Testis (tissue), 2 donors: ENCODE measurements at regions not wholly inside any gene's neighbourhood (a gene's known extent, or its start where the extent isn't known, plus 50 kb on each side); places are given as distances from the start of the nearest gene placed in this dataset.

Experiments
- DNase-seq: peaks from one replicate; pipeline ENCODE4 v3.0.0-alpha.2; 2019
- H3K27ac ChIP-seq, 2 donors: fragments of 200-600 bp; sonication (generic); one replicate each; pipeline ENCODE4 v1.5.1; 2019
- H3K27me3 ChIP-seq: fragments of 200-600 bp; sonication (generic); one replicate; pipeline ENCODE4 v1.5.1; 2019
- H3K36me3 ChIP-seq: fragments of 200-600 bp; sonication (generic); one replicate; pipeline ENCODE4 v1.5.1; 2017; ENCODE audit warnings: low read depth; ENCODE audit errors: missing control alignments
- H3K4me1 ChIP-seq: fragments of 200-600 bp; sonication (generic); one replicate; pipeline ENCODE4 v1.5.1; 2019
- H3K4me3 ChIP-seq, 2 donors: fragments of 200-600 bp; sonication (generic); one replicate each; pipeline ENCODE4 v1.5.1; 2017 to 2019
- H3K9me3 ChIP-seq: fragments of 200-600 bp; sonication (generic); one replicate; pipeline ENCODE4 v1.5.1; 2017
- POLR2A ChIP-seq: fragments of 450-650 bp; IDR thresholded peaks from one replicate; pipeline ENCODE4 v1.6.1; 2017; ENCODE audit warnings: antibody characterized with exemption, mild to moderate bottlenecking, moderate library complexity
- WGBS, 2 donors: methylation state at CpG; one replicate each; pipeline ENCODE4 v1.1.5; 2018; 5-methylcytosine and 5-hydroxymethylcytosine counted together
- intact Hi-C: fragments of 100-400 bp; cut with DNase I; formaldehyde crosslinking; loops from one replicate; pipeline ENCODE4 v1.15.1; 2023; ENCODE audit warnings: low total_unique reads
- TF ChIP-seq, protein P1 (sequence below), 3 experiments: fragments of 450-650 bp in 2 of 3; fragments of 200-600 bp in 1 of 3; sonication (generic) in 1 of 3; IDR thresholded peaks; one replicate each; pipeline ENCODE4 v1.5.1; 2016 to 2019; ENCODE audit warnings: antibody characterized with exemption in 3 of 3, mild to moderate bottlenecking in 2 of 3, moderate library complexity in 1 of 3

DNA sequence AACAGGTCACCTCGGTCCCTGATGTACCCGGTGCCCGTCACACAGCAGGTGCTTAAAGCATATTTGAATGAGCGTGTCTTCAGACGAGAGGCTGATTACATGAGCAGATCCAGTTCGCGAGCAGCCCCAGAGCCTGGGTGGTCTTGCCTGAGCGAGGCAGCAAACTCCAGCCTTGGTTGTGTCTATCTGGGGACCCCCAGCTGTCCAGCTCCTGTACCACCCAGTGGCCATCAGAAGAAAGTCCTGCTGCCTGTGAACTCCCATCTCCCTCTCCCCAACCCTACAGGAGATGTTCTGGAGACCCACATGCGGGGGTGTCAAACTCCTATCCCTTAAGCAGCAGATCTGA is 174.2 kb downstream of the PHETA1 start:
- no peak for DNase-seq
- 64 to 70% methylated on average over 1 to 9 of the region's 9 CpGs for WGBS, 2 donors

DNA sequence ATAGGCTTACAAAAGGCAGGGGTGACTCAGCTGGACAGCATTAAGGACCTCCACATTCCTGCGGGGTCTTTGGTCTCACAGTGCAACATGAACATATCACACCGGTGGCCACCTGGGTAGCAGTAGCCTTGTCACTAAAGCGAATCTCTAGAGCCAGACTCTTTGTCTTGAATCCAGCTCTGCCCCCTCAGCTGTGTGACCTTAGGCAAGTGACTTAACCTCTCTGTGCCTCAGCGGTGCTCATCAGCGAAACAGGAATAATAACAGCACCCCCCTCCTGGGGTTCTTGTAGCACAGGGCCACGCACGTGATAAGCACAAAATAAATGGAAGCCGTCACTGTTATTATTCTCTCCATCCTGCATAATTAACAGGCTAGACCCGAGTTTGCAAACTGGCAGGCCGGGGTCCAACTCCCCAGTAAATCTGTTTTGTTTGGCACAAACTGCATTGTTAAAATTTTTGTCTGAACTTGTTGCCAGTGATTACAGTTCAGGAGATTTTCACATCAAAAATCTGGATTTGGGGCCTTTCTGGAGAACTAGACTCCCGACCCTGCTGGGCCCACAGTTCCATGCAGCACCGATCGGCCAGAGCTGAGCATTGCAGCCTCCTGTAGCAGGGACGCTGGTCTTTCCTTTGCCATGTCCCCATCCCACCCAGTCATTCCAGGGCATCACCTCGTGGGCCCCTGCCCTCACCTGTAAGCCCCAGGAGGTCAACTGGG is 174.8 kb downstream of the PHETA1 start:
- Histone ChIP-seq H3K9me3 (no peaks in the 10 kb centered on the region), H3K4me3 (no peak overlapping the region), H3K4me1 (no peaks in the 10 kb centered on the region), H3K27ac (no peak overlapping the region), H3K36me3 (no peaks in the 10 kb centered on the region), H3K27me3 (no peaks in the 10 kb centered on the region)
- no peak for DNase-seq
- no peak for TF ChIP-seq POLR2A
- TF ChIP-seq, protein P1, sequence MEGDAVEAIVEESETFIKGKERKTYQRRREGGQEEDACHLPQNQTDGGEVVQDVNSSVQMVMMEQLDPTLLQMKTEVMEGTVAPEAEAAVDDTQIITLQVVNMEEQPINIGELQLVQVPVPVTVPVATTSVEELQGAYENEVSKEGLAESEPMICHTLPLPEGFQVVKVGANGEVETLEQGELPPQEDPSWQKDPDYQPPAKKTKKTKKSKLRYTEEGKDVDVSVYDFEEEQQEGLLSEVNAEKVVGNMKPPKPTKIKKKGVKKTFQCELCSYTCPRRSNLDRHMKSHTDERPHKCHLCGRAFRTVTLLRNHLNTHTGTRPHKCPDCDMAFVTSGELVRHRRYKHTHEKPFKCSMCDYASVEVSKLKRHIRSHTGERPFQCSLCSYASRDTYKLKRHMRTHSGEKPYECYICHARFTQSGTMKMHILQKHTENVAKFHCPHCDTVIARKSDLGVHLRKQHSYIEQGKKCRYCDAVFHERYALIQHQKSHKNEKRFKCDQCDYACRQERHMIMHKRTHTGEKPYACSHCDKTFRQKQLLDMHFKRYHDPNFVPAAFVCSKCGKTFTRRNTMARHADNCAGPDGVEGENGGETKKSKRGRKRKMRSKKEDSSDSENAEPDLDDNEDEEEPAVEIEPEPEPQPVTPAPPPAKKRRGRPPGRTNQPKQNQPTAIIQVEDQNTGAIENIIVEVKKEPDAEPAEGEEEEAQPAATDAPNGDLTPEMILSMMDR (IDR thresholded peaks at IDR 0.05): no peak
- intact Hi-C loops: no loop called here
- 44 to 59% methylated on average over 13 to 15 of the region's 15 CpGs for whole genome bisulfite sequencing, 2 donors

More for the DNA sequence above, 174.2 kb downstream of the PHETA1 start:
- H3K9me3 ChIP-seq: no peaks in the 10 kb centered on the region
- H3K4me1 ChIP-seq: no peaks in the 10 kb centered on the region
- TF ChIP-seq, protein P1 (IDR thresholded peaks at IDR 0.05): no peak
- H3K27ac ChIP-seq: no peak overlapping the region
- H3K27me3 ChIP-seq: no peaks in the 10 kb centered on the region
- no peaks in the 10 kb centered on the region for H3K36me3 ChIP-seq
- intact Hi-C loops: no loop called here
- H3K4me3 ChIP-seq: no peak overlapping the region

DNA sequence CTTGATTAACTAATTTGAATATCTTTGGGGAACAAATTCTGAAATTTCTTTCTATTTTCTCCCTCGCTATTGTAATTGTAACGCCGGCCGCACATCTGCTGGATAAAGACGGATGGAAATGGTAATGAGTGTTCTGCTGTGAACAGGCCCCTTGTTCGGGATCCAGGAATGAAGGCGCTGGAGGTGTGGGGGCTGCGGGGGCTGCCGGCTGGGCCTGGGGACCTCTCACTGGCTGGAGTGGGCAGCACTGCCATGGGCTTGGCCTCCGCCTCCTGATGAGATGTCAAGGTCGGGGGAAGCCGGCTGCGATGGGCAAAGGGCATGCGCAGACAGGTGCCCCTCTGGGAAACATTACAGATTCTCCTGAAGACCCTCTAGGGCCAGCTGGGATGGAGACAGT is 175.4 kb downstream of the PHETA1 start:
- intact Hi-C loops: no loop called here
- Histone ChIP-seq H3K27me3 (no peaks in the 10 kb centered on the region), H3K9me3 (no peaks in the 10 kb centered on the region), H3K27ac (no peak overlapping the region), H3K36me3 (no peaks in the 10 kb centered on the region), H3K4me1 (no peaks in the 10 kb centered on the region), H3K4me3 (no peak overlapping the region)
- no peak for DNase-seq
- 49 to 54% methylated on average over 10 to 12 of the region's 14 CpGs for WGBS, 2 donors
- TF ChIP-seq POLR2A: no peak
- TF ChIP-seq, protein P1 (IDR thresholded peaks at IDR 0.05): no peak

DNA sequence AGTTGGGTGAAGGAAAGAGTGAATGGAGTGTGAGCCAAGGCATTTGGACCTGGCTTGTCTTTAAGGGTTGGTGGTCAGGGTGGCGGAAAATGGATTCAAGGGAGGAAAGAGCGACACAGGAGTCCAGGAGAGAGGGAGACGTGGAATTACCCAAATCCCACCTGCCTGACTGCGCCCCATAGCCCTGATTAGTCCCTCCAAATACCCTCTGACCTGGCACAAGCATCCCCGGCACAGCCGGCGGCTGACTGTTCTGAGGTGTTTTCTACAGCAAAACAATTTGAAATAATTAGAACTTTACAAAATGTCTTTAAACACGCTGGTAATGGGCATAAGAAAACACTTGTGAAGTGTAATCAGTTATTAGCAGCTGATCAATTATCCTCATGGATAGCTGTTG is 175.8 kb downstream of the PHETA1 start:
- H3K36me3 ChIP-seq: no peaks in the 10 kb centered on the region
- no peak for DNase-seq
- intact Hi-C loops: no loop called here
- no peak for TF ChIP-seq POLR2A
- TF ChIP-seq, protein P1 (IDR thresholded peaks at IDR 0.05): no peak
- no peak overlapping the region for H3K4me3 ChIP-seq
- 80 to 88% methylated on average over 8 of the region's 8 CpGs for whole genome bisulfite sequencing, 2 donors
- H3K27me3 ChIP-seq: no peaks in the 10 kb centered on the region
- H3K27ac ChIP-seq: no peak overlapping the region
- no peaks in the 10 kb centered on the region for H3K9me3 ChIP-seq
- no peaks in the 10 kb centered on the region for H3K4me1 ChIP-seq

DNA sequence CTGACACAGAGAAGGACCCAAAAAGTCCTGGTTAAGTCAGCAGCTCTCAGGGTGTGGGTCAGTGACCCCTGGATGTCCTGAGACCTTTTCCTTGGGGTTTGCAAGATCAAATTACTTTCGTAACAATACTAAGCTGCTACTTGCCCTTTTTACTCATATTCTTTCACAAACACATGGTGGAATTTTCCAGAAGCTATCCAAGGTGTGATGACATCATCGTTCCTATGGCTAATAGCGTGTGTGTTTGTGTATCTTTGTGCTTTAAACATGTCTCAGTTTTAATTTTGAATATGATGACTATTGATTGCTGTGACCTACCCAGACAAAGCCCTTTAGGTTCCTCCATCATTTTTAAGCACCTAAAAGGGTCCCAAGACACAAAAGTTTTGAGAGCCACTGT is 176.2 kb downstream of the PHETA1 start:
- no peak for DNase-seq
- 82 to 91% methylated on average over 3 of the region's 3 CpGs for WGBS, 2 donors

More for the DNA sequence above, 176.2 kb downstream of the PHETA1 start:
- Histone ChIP-seq H3K27me3 (no peaks in the 10 kb centered on the region), H3K4me1 (no peaks in the 10 kb centered on the region), H3K9me3 (no peaks in the 10 kb centered on the region), H3K36me3 (no peaks in the 10 kb centered on the region), H3K4me3 (no peak overlapping the region), H3K27ac (no peak overlapping the region)
- intact Hi-C loops: no loop called here
- TF ChIP-seq POLR2A: no peak
- TF ChIP-seq, protein P1 (IDR thresholded peaks at IDR 0.05): no peak
